Lung microvascular endothelial cell (primary cell): ENCODE measurements at regions not wholly inside any gene's neighbourhood (a gene's known extent, or its start where the extent isn't known, plus 50 kb on each side); places are given as distances from the start of the nearest gene placed in this dataset.

Experiments used
- DNase-seq, 2 donors: peaks; one replicate each; pipeline versions ENCODE4 v3.0.0 to v3.0.0-alpha.2; 2010; ENCODE audit warnings: low read depth in 2 of 2

DNA sequence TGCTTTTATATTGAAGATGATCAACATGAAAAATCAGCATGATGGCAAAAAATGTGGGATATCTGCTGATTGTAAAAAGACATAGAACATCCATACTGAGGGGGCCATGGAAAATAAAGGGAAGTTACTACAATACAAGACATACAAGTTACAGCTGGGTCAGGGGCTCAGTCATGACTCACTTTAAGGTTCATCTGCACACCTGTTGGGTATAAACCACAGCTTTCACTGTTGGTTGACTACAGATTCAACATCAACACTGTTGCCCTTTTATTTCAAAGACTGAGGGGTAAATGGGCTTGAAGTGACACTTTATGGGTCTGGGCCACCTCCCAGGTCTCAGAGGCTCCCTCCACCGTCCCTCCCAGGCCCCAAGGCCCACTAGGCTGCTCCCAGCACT lies 98.1 kb upstream of the IRS2 start:
- no peak for DNase-seq

DNA sequence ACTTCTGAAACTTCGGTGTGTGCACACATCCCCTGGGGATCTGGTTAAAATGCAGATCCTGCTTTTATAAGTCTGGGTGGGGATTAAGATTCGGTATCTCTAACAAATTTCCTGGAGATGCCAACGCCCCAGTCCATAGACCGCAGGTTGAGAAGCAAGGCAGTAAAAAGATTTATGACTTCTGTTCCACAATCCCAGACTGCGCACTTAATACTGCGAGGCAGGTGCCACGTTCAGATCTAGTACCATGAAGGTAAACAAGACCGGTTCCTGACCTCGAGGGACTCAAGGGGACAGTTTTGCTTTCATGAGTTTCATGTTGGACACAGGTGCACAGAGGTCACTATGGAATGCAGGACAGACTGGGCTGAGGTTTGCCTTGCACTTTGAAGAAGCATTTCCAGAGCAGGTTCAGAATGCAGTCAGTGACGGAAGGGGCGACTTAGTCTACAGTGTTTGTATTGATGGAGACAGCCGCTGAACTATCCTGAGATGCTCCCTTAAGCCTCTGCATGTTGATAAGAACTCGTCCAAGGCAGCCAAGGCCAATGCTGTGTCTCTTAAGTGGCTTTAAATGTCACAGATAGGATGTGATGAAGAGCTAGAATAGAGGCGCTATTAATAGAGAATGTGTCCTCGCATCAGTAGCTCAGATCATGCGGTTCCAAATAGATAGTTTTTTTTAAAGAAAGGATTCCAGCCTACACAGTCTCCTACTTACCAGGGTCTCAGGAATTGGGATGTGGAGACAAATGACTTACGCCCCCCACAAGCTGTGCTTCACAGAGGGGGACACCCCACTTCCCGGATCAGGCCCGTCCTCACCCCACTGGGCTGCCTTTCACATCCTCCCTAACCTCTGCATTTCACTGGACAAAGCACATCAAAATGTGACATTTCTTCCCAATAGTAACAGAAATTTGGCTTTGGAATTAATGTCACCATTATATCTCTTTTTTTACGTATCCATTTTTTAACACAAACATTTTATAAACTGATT lies 97.1 kb upstream of the IRS2 start:
- no peak for DNase-seq

DNA sequence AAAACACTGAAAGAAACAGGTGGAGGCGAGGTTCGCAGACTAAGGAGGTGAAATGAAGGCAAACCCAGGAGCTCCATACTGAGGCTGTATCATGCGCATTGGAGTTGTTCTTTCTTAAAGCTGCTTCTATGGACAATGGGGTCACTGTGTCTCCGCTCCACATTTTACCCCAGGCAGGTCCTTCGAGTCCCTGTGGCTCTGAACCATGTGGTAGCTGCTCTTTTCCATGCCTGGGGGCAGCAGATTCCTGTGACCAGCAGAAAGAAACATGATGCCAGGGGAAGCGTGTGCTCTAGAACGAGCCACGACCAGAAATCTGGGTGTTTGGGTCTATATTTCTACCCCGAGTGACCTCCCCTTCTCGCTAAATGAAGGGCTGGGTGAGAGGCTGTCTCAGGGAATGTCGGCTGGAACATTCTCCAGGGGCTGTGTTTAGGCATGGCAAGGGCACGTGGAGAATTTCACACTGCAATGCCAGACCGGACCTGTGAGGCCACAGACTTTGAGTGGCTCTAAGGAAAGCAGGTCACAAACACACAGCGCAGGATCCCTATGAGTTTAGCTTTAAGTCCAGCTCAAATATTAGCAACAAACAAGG lies 95.7 kb upstream of the IRS2 start:
- no peak for DNase-seq

DNA sequence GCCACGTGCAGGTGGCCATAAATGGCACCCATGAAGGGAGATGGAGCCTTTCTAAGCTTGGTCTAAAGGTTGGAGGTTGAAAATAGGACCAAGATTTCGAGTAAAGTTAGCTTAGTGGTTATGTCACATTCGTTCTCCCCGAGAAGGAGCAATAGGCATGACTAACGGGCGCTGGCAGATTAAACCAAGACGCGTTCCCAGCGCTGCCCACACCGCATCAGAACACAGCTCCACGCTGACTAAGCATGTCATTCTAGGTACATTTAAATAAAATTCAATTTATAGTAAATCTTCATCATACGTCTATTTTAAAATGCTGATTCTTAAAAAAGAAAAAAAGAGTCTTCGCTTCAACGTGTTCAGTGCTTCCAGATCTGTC lies 95.0 kb upstream of the IRS2 start:
- DNase-seq = no peak

DNA sequence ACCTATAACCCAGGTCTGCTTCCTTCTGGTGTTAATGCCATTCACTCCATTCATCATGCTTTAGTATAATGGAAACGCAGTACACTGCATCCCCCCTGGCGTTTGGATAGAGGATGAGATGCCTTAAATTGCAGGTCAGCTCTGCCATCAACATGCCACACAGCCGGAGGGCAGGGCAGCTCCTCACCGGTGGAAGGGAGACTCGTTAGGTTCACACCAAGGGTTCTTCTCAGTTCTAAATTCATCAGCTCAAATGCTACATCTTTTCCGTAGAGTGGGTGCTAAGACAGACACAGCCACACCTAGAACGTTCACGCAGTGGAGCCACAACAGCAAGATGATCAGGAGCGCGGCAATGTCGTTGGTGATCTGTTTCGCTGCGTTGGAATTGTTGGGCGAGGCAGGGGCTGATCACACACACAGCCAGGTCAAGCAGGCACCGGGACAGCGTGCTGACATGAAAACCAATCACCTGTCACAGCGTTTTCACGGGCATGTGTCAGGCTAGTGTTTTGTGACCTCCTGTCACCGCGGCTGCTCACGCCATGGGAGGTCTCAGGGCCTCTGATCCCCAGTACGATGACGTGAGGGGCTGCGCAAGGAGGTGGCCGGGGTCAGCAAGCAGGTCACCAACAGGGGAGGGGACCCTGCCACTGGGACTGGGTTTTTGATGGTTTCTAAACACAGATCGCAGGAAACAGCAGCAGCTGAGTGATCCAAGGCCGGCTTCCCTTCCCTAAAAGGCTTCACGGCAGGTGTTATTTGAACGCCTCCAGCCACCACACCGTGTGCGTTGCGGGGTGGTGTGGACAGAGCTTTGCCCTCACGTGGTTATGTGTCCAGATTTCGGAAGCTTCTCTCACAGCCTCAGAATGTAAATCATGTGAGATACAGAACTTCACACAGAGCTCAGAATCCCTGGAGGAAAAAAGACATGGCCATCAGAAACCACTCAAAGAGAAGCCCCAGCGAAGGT lies 94.3 kb upstream of the IRS2 start:
- no peak for DNase-seq

DNA sequence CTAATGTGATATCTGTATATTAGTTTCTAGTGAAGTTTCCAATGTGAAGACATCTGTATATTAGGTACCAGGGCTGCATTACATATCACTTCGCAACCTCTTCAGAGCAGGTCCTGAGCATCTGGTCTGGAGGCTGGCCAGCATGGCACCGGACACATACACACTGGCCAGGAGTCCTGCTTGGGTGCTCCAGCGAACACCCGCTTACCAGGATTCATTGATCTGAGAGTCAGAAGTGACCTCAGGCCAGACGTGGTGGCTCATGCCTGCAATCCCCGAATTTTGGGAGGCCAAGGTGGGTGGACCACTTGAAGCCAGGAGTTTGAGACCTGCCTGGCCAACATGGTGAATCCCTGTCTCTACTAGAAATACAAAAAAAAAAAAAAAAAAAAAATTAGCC lies 93.0 kb upstream of the IRS2 start:
- no peak for DNase-seq

DNA sequence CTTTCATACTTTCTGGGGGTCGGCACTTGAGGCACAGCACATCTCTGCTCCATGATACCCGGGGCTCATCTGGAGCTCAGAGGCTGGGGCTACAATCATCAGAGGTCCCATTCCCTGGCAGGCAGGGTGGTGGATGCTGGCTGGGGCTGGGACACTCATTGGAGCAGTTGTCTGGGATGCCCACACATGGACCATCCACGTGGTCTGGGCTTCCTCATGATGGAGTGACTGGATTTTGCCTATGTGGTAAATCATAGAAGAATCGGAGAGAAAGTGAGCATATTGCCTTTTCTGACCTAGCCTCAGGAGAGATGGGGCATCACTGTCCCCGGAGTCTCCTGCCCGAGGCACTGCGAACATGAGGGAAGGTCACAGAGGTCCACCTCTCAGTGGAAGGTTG lies 91.4 kb upstream of the IRS2 start:
- no peak for DNase-seq

DNA sequence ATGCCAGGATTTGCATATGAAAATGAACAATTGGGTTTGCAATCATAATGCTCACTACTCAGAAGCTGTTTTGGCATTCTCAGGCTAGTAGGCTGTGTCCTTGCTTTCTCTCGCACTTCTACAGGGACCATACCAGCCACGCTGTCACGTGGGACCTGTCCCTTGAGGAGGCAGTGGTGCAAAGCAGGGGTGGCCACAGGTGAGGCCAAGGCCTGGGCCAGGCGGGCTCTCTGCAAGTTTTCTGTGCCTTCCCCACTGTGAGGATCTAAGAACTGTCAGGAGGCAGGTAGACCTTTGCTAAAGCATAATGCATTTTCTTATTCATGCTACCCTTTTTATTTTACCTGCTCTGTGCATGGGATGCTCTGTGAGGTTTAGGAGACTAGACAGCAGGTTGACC lies 89.4 kb upstream of the IRS2 start:
- DNase-seq = no peak

DNA sequence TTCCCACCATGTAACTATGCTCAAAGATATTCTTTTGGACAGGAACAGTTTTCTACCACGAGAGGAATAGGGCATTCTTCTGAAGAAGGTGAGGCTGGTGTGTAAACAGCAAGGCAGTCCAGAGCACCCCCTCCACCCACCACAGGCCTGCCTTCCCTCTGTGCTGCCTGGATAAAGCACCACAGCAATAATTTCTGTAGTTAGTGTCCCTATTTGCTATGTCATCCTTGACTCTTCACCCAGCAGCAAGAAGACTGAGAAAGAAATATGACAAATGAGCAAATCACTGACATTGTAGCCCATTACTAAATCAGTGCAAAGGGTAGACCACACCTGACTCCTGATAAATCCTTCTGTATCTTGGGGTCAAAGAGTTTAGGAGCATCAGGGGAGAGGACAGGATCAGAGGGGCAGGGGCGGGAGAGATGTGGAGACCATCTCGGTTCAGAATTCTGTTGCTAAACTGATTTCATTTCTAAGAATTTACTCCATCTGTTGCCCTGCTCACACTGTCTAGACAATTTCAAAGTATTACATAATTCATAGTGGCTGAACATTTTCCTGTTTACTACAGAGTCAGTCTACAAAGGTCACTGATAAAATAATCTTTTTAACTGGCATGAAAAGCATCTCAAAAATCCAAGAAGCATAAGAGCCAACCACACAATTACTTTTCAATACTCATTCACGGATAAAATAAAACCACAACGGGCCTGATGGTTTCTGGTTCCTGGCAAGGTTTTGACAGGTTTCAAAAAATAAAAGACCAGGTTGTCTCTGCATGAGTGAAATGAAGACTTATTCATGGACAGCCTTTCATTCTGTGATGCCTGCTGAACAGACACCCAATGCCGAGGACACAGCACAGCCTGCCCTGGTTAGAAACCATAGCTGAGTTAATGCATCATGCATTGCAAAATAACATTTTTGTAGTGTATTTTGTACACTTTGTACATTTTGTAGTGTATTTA lies 88.4 kb upstream of the IRS2 start:
- no peak for DNase-seq

DNA sequence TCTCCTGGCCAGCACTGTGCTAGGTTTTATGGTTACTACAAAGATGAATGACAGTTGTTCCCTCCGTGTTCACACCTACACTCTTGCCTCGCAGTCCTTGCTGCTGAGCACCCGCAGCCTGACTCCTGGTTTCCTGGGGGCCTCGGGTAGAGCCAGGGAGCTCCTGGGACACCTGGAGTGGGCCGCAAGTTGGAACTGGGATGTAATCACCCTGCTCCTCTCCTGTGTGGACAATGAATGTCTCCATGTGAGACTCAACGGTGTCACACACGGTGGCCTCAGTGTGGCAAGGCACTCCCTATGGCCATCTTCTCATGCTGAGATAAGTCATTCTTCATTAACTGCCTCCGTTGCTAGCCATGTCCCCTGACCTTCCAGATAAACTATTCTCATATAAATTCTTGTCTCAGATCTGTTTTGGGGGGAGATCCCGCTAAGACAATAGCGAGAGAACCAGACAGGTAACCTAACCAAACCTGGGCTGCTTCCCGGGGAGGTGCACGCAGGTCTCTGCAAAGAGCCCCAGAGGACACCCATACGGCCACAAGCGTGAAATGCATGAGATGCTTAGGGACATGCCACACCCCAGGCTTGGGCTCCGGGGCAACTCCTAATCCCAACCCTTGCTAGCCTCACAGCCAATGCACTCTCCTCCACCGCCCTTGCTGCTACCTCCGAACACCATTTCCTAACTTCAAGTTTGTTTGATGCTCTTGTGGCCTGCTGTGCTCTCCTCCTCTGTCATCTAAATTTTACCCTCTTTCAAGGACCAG lies 87.2 kb upstream of the IRS2 start:
- DNase-seq = no peak

DNA sequence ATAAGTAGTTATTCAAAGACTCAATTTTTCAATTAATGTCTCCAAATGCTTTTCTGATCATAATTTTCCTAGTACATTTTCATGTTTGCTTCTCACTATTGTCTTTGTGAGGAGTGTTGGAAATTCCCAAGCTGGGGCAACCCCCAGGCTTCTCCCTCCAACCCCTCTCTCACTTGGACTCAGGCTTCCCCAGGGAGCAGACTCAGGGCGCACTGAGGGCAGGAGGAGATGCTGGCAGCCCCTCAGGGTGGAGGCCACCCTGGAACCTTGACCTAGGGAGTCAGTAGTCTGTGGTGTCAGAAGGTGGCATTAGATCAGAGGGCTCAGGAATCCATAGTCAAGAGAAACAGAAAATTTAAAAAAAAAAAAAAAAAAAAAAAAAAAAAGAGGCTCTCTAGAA lies 86.5 kb upstream of the IRS2 start:
- no peak for DNase-seq

DNA sequence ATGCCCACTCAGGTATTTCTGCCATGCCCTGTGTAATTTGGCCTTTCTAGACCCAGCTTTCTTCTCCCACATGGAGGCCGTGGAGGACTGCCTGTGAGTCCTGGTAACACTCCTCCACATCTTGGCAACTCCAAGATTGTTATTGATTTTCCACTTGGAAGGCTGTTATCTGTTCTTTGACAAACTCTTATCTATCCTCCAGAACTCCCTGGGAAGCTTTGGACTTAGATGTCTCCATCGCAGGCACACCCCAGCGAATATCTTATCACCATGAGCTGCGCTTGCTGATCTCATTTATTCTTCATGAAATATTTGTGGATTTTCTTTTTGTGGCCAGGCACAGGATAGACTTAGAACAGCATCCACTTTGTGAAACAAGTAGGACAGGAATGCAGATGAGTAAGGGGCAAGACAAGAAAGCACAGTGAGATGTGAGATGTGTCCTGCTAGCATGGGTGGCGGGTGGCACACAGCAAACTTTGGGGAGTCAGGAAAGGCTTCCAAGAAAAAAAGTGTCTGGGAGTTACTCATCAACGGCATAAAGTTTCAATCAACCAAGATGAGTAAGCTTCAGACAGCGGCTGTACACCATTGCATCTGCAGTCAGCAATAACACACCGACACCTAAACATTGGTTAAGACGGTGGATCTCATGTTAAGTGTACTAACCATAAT lies 84.5 kb upstream of the IRS2 start:
- no peak for DNase-seq

DNA sequence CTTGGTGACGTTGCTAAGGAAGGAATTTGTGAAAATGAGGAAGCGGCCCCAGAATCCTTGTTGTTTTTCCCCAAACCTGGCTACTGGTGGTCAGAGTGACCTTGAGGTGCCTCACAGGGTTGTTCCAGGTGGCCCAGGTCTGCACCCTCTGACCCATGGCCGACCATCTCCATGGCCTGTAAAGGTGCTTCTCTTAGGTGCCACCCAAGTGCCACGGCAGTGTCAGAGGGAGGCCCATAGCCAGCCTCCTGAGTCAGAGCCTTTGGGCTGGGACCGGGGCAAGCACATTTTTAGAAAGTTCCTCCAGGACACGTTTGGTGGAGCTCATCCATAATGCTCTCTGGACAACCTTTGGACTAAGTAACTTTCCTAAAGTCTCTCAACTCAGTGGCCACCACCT lies 83.9 kb upstream of the IRS2 start:
- no peak for DNase-seq

DNA sequence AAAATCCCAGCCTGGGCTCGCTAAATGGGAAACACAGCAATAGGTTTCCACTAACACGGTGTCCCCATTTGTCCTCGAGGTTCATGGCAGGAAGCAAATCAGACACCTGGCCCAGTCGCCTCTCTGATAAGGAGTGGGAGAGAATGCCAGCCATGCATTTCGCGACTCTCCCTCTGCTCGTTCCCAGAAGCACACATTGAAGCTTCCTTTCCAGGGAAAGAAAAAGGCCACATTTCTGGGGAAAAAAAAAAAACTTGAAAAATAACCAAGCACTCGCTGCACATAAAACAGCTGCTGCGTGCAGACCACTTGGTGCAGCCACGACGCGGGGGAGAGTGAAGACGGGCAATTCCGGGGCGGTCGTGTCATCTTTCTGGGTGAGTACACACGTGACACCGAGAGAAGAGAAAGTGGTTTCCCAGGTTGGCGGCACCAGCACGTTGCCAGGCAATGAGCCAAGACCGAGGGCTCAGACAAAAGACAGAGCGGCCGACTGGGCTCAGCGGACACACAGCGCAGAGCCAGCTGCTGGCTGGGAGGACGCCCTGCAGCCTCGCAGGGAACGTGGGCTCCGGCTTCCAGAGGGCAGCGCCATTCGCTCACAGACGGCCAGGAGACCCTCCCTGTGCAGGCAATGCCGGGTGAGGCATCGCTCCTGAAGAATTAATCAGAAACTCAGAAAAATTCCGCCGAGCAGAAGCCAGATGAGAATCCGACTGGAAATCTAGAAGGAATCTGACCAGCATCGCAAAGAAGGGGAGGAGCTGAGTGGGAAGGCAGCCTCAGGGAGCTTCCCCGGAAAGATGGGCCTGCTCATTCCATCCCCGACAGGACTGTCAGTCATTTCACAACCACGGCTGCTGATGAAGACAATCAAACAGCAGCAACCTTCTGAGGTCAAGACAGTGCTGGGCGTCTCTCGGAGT lies 83.2 kb upstream of the IRS2 start:
- peak; percentile 8 to 40 for DNase-seq

DNA sequence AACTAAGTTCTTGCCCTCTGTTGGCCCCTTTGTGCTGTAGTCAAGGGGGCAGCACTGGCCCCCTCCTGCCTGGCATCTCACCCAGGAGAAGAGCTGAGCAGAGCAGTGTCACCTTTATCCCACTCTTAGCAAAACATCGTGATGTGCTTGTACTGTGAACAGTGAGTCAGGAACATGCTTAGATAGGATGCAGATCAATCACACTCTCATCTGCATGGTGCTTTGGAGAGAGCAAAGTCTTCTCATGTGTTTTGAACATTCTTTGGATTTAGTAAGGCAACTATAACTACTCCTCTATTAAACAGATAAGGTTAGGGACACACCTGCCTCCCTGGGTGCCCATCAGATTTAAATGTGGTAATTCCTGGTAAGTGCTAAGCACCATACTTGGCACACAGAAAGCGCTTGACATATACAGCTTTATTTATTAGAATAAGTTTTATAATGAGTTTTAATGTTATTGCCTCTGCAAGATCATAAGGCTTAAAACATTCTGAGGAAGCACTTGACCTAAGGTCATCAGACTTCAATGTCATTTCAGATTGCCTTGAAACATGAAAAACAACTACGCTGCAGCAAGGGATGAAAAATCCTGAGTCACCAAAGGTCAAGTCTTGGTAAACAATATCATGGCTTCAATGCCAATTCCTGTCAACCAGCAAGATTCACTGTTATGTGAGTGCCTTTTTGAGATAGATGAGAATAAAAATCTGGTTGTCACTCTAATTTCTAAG lies 82.4 kb upstream of the IRS2 start:
- DNase-seq = no peak

DNA sequence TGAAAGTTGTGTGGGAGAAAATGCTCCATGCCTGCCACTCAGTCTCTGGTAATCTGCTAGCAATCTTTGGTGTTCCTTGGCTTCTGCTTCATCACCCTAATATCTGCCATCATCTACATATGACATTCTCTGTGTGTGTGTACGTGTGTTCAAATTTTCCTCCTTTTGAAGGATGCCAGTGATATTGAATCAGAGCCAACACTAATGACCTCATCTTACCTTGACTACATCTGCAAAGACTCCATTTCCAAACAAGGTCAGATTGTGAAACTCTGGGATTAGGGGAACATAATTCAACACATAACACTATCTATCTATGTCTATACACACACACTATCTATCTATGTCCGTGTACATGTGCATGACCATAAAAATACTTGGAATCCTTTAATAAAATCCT lies 81.4 kb upstream of the IRS2 start:
- no peak for DNase-seq

DNA sequence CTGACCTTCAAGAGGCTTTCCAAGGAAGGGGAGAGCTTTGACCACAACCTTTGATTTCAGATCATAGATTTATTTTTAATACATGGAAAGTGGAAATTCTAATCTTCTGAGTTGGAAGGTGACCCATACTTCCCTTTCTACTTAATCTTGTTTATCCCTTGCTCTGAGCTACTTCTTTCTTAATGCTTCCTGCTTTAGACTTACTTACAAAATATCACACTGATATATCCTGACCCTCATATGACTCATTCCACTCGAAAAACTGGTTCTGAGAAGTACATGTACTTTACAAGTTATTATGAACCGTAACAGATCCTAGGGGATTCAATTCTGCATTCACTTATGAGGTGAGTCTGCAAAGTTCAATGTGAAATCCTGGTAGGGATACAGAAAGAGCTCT lies 76.2 kb upstream of the IRS2 start:
- no peak for DNase-seq

DNA sequence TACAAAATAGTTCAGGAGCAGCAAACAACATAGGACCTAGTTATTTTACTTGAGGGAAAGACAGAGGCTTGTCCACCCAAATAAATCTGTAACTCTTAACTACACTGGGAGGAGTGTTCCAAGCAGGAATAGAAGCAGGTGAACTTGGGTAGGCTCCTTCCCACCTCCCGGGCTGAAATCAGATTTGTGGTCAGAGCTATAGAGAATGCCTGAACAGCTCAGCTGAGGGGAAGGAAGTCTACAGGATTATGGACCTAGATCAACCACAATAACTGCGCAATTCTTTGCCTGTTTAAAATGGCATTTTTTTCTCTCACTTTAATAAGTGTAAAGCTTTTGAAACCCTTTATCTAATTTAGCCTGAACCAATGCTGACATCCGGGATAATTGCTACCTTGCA lies 73.5 kb upstream of the IRS2 start:
- no peak for DNase-seq
